GM19455 (cell line): ENCODE measurements at regions not wholly inside any gene's neighbourhood (a gene's known extent, or its start where the extent isn't known, plus 50 kb on each side); places are given as distances from the start of the nearest gene placed in this dataset.
A peak's percentile ranks its signal among the peaks of the same experiment; 100 is the strongest.

Experiments used
- ATAC-seq: cut with Tn5 transposase; IDR thresholded peaks from one replicate; pipeline ENCODE4 v1.9.1; 2021; ENCODE audit not compliant: unreplicated experiment

DNA sequence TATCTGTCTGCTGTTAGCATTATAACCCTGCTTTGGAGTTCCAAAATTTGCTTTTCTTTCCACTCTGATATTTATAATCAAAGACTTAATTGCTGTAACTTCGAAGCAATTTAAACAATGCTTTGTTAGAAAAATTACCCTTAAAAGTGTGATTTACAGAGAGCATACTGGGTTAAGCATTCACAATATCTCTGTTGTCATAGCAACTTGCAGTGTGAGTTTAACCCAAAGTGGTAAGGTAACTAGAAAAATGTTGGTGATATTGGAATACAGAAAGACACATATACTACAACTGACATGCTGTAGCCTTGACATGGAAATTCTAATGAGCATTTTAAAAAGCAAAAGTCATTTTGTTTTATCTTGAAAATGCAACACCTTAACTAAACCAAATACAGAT lies 70.4 kb upstream of the SMLR1 start:
- no peak for ATAC-seq

- no peak for ATAC-seq
These were observed 68.4 kb upstream of the SMLR1 start for GRCh38 chr6:130758813-130759212.

- no peak for ATAC-seq
These were observed 67.2 kb upstream of the SMLR1 start for GRCh38 chr6:130760006-130760405.

DNA sequence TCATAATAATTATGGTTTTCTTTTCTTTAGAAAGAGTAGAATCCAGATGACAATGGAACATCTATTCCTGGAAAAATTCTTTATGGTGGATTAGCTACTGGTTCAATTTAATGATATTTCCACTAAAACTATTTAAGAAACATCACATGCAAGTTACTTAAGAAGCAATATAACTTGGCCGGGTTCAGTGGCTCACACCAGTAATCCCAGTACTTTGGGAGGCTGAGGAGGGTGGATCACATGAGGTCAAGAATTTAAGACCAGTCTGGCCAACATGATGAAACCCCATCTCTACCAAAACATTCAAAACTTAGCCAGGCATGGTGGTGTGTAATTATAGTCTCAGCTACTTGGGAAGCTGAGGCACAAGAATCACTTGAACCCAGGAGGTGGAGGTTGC lies 65.9 kb upstream of the SMLR1 start:
- ATAC-seq: no peak

- no peak for ATAC-seq
These were observed 62.0 kb upstream of the SMLR1 start for GRCh38 chr6:130765181-130765727.

DNA sequence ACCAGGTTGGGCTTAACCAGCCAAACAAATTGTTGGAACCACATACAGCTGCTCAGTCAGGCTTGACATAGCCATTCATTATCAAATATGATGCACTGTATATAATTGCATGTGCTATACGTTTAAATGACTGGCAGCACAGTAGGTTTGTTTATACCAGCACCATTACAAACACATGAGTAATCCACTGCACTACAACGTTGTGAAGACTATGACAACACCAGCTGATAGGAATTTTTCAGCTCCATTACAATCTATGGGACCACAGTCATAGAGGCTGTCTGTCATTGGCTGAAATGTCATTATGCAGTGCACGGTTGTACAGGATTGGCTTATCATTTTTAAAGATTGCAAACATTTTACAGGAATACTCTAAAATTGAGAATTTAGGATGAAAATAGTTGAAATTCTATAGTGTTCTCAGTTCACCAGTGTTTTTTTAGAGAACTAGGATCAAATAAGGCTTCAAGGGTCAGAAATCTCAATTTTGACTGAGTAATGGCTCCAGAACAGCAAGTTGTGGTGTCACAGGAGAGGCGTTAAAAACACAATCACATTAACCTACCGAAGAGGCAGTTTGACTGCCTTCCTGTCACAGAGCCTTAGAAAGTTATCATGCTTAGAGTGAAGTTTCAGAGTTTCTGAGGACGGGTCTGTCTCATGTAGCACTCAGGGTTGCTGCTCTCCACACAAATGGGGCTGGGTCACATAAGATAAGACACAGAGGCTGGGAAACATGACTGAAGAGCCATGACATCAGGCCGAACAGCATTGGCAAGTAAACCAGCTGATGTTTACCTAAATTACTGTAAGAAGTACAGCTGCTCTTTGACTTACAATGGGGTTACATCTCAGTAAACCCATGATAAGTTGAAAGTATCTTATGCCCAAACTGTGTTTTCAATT lies 60.7 kb upstream of the SMLR1 start:
- ATAC-seq: no peak

DNA sequence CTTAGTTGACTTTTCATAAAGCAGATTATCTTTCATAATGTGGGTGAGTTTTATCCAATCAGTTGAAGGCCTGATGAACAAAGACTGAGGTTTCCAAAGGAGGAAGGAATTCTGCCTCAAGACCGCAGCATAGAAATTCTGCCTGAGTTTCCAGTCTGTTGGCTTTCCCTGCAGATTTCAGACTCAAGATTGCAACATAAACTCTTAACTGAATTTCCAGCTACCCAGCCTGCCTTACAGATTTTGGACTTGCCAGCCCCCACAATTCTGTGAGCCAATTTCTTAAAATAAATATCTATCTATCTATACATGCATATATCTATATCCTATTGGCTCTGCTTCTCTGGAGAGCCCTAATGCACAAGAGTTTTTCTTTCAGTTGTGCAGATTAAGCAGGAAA lies 57.3 kb upstream of the SMLR1 start:
- no peak for ATAC-seq

- ATAC-seq: no peak
These were observed 55.5 kb upstream of the SMLR1 start for GRCh38 chr6:130771741-130772140.

DNA sequence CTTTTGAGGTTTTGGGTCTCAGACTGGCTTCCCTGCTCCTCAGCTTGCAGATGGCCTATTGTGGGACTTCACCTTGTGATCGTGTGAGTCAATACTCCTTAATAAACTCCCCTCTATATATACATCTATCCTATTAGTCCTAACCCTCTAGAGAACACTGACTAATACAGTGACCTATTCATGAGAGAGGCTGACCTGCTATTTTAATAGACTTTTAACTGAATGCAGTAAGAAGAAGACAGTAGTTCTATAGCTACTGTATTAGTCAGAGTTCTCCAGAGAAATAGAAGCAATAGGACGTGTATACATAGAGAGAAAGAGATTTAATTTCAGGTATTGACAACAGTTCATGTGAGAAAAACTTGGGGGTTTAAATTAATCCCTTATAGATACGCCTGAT lies 53.3 kb upstream of the SMLR1 start:
- ATAC-seq: no peak

DNA sequence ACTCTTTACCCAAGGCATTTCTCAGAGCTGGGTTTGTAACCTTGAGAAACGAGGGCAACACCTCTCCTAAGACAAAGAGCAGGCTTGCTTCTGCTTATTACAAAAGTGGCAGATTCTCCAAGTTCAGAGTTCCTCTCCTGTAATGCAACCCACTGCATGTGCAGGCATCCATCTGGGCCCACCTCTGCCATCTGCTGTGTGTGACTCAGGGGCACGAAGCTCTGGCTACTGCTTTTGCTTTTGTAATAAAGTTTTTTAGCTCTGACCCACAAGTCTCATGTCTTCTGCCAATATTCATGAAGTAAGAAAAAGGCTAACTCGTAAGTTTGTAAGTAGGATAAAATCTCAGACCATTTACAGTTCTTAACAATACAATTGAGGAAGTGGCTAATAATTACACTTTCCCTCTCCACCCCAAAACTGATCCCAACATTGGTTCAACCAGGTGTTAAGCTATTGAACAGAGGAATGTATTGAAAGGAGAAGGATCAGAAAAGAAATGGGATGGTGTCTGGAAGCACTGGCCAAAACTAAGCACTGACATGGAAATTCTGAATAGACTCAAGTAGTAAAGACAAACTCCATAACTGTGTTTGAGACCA lies 51.7 kb upstream of the SMLR1 start:
- no peak for ATAC-seq

DNA sequence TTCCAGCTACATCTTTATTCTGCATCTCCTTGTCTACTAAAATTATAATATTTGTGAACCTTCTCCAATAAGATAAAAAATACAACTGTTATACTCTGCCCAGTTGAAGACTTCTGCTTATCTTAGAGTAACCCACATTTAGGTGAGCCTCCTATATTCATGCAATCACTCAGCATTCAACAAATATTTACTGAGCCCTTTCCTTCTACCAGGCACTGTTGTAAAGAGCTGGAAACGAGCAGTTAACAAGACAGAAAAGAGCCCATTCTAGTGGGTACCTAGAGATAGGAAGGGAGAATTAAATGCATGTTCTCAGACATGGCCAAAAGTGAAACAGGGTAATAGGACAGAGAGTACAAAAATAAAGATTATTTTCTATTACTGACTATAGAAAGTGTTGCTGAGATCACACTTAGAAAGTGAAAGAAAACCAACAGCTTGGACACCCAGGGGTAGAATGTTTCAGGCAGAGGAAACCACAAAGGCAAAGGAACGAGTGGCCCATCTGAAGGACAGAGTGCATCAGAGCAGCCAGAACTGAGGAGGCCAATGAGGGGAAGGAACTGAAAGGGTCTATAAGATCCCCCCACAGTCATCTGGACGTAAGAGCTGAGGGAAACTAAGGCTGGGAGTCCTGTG lies 50.8 kb upstream of the SMLR1 start:
- ATAC-seq: peak; percentile 99
